ENCODE measurements at regions not wholly inside any gene's neighbourhood (a gene's known extent, or its start where the extent isn't known, plus 50 kb on each side); places are given as distances from the start of the nearest gene placed in this dataset.

GRCh38 chr3:101128786-101129185, 135.6 kb upstream of the ABI3BP start:
- no peak for TF ChIP-seq CTCF (conservative IDR thresholded peaks at IDR 0.05; ENCODE audit: low read length)
- no peak for DNase-seq (ENCODE audit: low read depth)
- H3K4me3 ChIP-seq (ENCODE audit: low read length) = no peak overlapping the region

GRCh38 chr3:101128001-101128400, 134.8 kb upstream of the ABI3BP start:
- no peak for DNase-seq (ENCODE audit: low read depth)
- no peak for TF ChIP-seq CTCF (conservative IDR thresholded peaks at IDR 0.05; ENCODE audit: low read length)

GRCh38 chr3:101124125-101124524, 130.9 kb upstream of the ABI3BP start:
- no peak overlapping the region for H3K4me3 ChIP-seq (ENCODE audit: low read length)
- TF ChIP-seq CTCF (conservative IDR thresholded peaks at IDR 0.05; ENCODE audit: low read length) = no peak
- DNase-seq (ENCODE audit: low read depth) = peak; percentile 25

More at GRCh38 chr3:101128001-101128400, 134.8 kb upstream of the ABI3BP start:
- H3K4me3 ChIP-seq (ENCODE audit: low read length) = no peak overlapping the region

GRCh38 chr3:101123081-101123480, 129.9 kb upstream of the ABI3BP start:
- TF ChIP-seq CTCF (conservative IDR thresholded peaks at IDR 0.05; ENCODE audit: low read length) = no peak
- H3K4me3 ChIP-seq (ENCODE audit: low read length) = no peak overlapping the region

GRCh38 chr3:101122681-101123080, 129.5 kb upstream of the ABI3BP start:
- DNase-seq (ENCODE audit: low read depth) = no peak
- no peak for TF ChIP-seq CTCF (conservative IDR thresholded peaks at IDR 0.05; ENCODE audit: low read length)
- H3K4me3 ChIP-seq (ENCODE audit: low read length) = no peak overlapping the region

More at GRCh38 chr3:101123081-101123480, 129.9 kb upstream of the ABI3BP start:
- no peak for DNase-seq (ENCODE audit: low read depth)

- TF ChIP-seq CTCF (conservative IDR thresholded peaks at IDR 0.05; ENCODE audit: low read length) = no peak
- H3K4me3 ChIP-seq (ENCODE audit: low read length) = no peak overlapping the region
- no peak for DNase-seq (ENCODE audit: low read depth)
Observed at GRCh38 chr3:101120039-101120438, 126.8 kb upstream of the ABI3BP start.

GRCh38 chr3:101119535-101119934, 126.3 kb upstream of the ABI3BP start:
- peak; percentile 67 for DNase-seq (ENCODE audit: low read depth)
- TF ChIP-seq CTCF (conservative IDR thresholded peaks at IDR 0.05; ENCODE audit: low read length) = no peak
- no peak overlapping the region for H3K4me3 ChIP-seq (ENCODE audit: low read length)

Measured in AG10803 (cell line).